HepG2 (cell line): ENCODE measurements at regions not wholly inside any gene's neighbourhood (a gene's known extent, or its start where the extent isn't known, plus 50 kb on each side); places are given as distances from the start of the nearest gene placed in this dataset.

Experiments
- ATAC-seq: fragments of 200-7000 bp; cut with Tn5 transposase; 3 replicates; pipeline ENCODE4 v1.9.1; 2020; ENCODE audit warnings: mild to moderate bottlenecking, moderate library complexity
- BruUV-seq: library from RNA; stranded (reverse); fragments of 400-500 nt; replicated peaks from 2 replicates; lab custom pipeline; 2021; lab: Mats Ljungman, UMichigan
- CTCF ChIA-PET: fragments of 300-600 bp; formaldehyde crosslinking; extraction: SDS; loops from one replicate; lab custom pipeline; 2021; ENCODE audit warnings: low total read pairs, inconsistent platforms, low intra/inter-chr PET ratio; lab: Yijun Ruan, JAX
- POLR2A ChIA-PET: fragments of 350-600 bp; sonication (Branson Sonifier 250); formaldehyde crosslinking; loops from one replicate; lab custom pipeline; 2020; ENCODE audit warnings: antibody characterized with exemption, inconsistent platforms; lab: Yijun Ruan, JAX
- DNase-seq: peaks from one replicate; pipeline ENCODE4 v3.0.0-alpha.2; 2015; ENCODE audit warnings: low spot score
- FAIRE-seq: peaks from 3 replicates; lab custom pipeline; 2011; peaks lifted over from hg19 to GRCh38; lab: Jason Lieb, UNC
- H2AFZ ChIP-seq: one replicate; pipeline ENCODE4 v1.6.1; 2011; ENCODE audit warnings: low read length, inconsistent platforms
- H3K27ac ChIP-seq: fragments of 300-600 bp; 3 replicates; pipeline ENCODE4 v1.8.0; 2011; ENCODE audit warnings: mixed run types, mild to moderate bottlenecking, mixed read lengths, low read length, inconsistent platforms; ENCODE audit not compliant: insufficient read depth; ENCODE audit errors: extremely low read length
- H3K27me3 ChIP-seq, 2 experiments: fragments of 200-600 bp in 1 of 2; 2 replicates in 1 of 2; 3 replicates in 1 of 2; pipeline versions ENCODE4 v1.6.0 to v1.8.0; 2011; ENCODE audit warnings: low read length in 2 of 2, mild to moderate bottlenecking in 2 of 2, moderate library complexity in 2 of 2, inconsistent platforms in 1 of 2; ENCODE audit not compliant: insufficient read depth in 2 of 2, control insufficient read depth in 1 of 2
- H3K36me3 ChIP-seq, 2 experiments: fragments of 200-600 bp in 1 of 2; replicated peaks in 1 of 2; 2 replicates in 1 of 2; 3 replicates in 1 of 2; pipeline versions ENCODE4 v1.5.1 to v1.8.0; 2011; ENCODE audit warnings: low read length in 2 of 2, inconsistent platforms in 1 of 2; ENCODE audit not compliant: insufficient read depth in 2 of 2, control insufficient read depth in 1 of 2
- H3K4me1 ChIP-seq: 2 replicates; pipeline ENCODE4 v1.5.1; 2012; ENCODE audit warnings: low read length, inconsistent platforms; ENCODE audit not compliant: insufficient read depth
- H3K4me2 ChIP-seq: 2 replicates; pipeline ENCODE4 v1.6.0; 2011; ENCODE audit warnings: low read depth, low read length, inconsistent platforms
- H3K4me3 ChIP-seq, 3 experiments: fragments of 200-600 bp in 1 of 3; sonication (generic), shearing (Covaris generic) in 1 of 3; replicated peaks in 1 of 3; 2 replicates each; pipeline ENCODE4 v1.5.1; 2011 to 2016; ENCODE audit warnings: low read length in 3 of 3, inconsistent platforms in 2 of 3, low read depth in 2 of 3, mild to moderate bottlenecking in 2 of 3, control low read depth in 1 of 3, mixed read lengths in 1 of 3; ENCODE audit not compliant: insufficient read depth in 1 of 3
- H3K79me2 ChIP-seq: one replicate; pipeline ENCODE4 v1.6.1; 2011; ENCODE audit warnings: low read length, inconsistent platforms; ENCODE audit not compliant: insufficient read depth
- H3K9ac ChIP-seq: 2 replicates; pipeline ENCODE4 v1.6.0; 2011; ENCODE audit warnings: mild to moderate bottlenecking, low read depth, low read length, inconsistent platforms; ENCODE audit not compliant: insufficient read depth
- H3K9me3 ChIP-seq: 2 replicates; pipeline ENCODE4 v1.5.1; 2012; ENCODE audit warnings: mild to moderate bottlenecking, low read length
- H4K20me1 ChIP-seq: 2 replicates; pipeline ENCODE4 v1.6.0; 2011; ENCODE audit warnings: inconsistent platforms, mild to moderate bottlenecking, low read length, moderate library complexity; ENCODE audit not compliant: insufficient read depth
- BRD4 ChIP-seq: sonication (generic); formaldehyde crosslinking; IDR thresholded peaks from 2 replicates; pipeline ENCODE4 v1.4.0; 2020; ENCODE audit warnings: missing genetic modification reagents
- NR2C2 ChIP-seq: sonication (generic); formaldehyde crosslinking; IDR thresholded peaks from 2 replicates; pipeline ENCODE4 v1.4.0; 2020; ENCODE audit warnings: missing genetic modification reagents, mild to moderate bottlenecking, moderate library complexity, borderline replicate concordance
- SUZ12 ChIP-seq: fragments of 150-350 bp; IDR thresholded peaks from 2 replicates; pipeline ENCODE4 v1.6.1; 2014; ENCODE audit warnings: low read depth, low read length
- ZFP36 ChIP-seq: fragments of 150-350 bp; IDR thresholded peaks from 2 replicates; pipeline ENCODE4 v1.6.1; 2018; ENCODE audit warnings: borderline replicate concordance, low read length, low read depth; ENCODE audit not compliant: partially characterized antibody
- ZFP36L2 ChIP-seq: sonication (generic); formaldehyde crosslinking; IDR thresholded peaks from 2 replicates; pipeline ENCODE4 v1.4.0; 2020; ENCODE audit warnings: missing genetic modification reagents
- ZNF512B ChIP-seq: sonication (generic); formaldehyde crosslinking; IDR thresholded peaks from 2 replicates; pipeline ENCODE4 v1.5.1; 2020; ENCODE audit warnings: missing genetic modification reagents, mild to moderate bottlenecking, borderline replicate concordance
- WGBS: methylation state at CpG from one replicate; pipeline ENCODE4 v1.1.6; 2017; ENCODE audit warnings: low lambda C conversion rate; 5-methylcytosine and 5-hydroxymethylcytosine counted together
- in situ Hi-C: cut with HindIII; loops from 2 replicates; pipeline ENCODE4 v1.10.0; 2017; ENCODE audit warnings: low pct_unique_long_range_greater_than_20kb; ENCODE audit not compliant: extremely low pct_ligation_motif_present
- intact Hi-C: fragments of 100-400 bp; cut with micrococcal nuclease; formaldehyde crosslinking; loops from one replicate; pipeline ENCODE4 v1.10.0; 2022; ENCODE audit not compliant: unreplicated experiment

DNA sequence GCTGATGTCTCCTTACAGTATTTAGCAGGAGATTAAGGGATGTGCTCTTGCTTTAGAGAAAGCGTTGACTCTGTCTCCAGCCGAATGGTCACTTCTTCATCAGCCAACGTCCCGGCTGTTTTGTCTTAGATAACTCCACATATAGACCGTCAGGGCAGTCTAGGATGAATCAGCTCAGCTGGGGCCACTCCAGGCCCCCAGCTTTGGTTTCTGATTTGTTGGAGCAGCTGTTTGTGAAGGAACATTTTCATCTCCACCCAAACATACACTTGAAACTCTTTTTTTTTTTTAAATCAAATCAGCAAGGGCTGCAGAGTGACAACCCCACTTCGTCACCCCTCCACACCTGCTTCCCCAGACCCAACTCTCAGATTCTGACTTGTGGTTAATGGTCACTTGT, 206.1 kb upstream of the GALNT2 start:
- Histone ChIP-seq H4K20me1 (no peaks in the 10 kb centered on the region), H2AFZ (no peak overlapping the region), H3K27me3 (peaks cover 0 to 43% of the 10 kb centered on the region in 2 experiments; a peak in 3 of 5 replicates), H3K4me2 (no peak overlapping the region), H3K27ac (no peak overlapping the region), H3K4me1 (no peaks in the 10 kb centered on the region), H3K36me3 (no peaks in the 10 kb centered on the region), H3K4me3 (no peak overlapping the region), H3K9ac (no peak overlapping the region), H3K9me3 (no peaks in the 10 kb centered on the region), H3K79me2 (no peaks in the 10 kb centered on the region)
- TF ChIP-seq SUZ12 (no peak), NR2C2 (CRISPR knock-in tag) (no peak), BRD4 (CRISPR knock-in tag) (no peak), ZFP36 (no peak), ZFP36L2 (CRISPR knock-in tag) (no peak), ZNF512B (CRISPR knock-in tag) (no peak)
- intact Hi-C loops (no loop called here), in situ Hi-C loops (no loop called here)
- ATAC-seq (no peak), FAIRE-seq (no peak), DNase-seq (no peak)
- no TSS peak for BruUV-seq
- ChIA-PET POLR2A (no interaction called here), CTCF (no interaction called here)
- WGBS: 28% methylated on average over 6 of the region's 6 CpGs
